ENCODE measurements at regions not wholly inside any gene's neighbourhood (a gene's known extent, or its start where the extent isn't known, plus 50 kb on each side); places are given as distances from the start of the nearest gene placed in this dataset.
A peak's percentile ranks its signal among the peaks of the same experiment; 100 is the strongest.
"Not testable (repeated sequence)": the region's sequence is repeated elsewhere in the genome, so short reads cannot be mapped to it uniquely, and the experiment has no call there.

DNA sequence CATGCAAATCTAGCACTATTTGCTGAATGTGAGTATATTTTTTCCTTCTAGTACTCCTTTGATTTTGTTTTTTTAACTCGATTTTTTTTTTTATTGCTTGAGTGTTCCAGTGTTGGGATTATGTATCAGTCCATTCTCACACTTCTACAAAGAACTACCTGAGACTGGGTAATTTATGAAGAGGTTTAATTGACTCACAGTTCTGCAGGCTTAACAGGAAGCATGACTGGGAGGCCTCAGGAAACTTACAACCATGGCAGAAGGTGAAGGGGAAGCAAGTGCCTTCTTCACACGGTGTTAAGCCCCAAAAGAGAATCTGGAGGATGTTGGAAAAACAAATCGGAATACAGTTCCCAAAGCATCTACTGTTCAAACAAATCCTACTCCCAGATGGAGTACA lies 69.1 kb downstream of the ZNF518B start:
- DNase-seq (ENCODE audit: low read depth, low spot score); in situ Hi-C loops (cut with HindIII; ENCODE audit: low pct_unique_long_range_greater_than_20kb, low sequenced_read_pairs): not testable (repeated sequence)

DNA sequence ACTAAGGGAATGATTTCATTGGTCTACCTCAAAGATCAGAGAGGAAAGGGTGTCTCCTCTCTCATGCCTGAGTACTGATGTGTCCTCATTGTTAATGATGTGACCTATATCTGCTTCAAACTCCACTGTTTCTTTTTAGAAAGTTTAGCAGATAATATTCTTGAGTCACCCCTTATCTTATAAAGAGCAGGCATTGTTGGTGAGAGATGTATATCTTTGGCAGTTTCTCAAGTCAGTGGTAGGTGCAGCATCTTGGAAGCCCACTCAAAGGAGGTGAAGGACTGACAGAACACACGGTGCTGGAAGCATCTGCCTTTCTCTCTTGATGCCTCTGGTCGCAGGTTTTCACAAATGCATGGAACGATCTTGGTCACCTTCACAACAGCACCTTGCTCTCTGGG lies 71.2 kb downstream of the ZNF518B start:
- no peak for DNase-seq (ENCODE audit: low read depth, low spot score)
- in situ Hi-C loops (cut with HindIII; ENCODE audit: low pct_unique_long_range_greater_than_20kb, low sequenced_read_pairs): no loop called here

DNA sequence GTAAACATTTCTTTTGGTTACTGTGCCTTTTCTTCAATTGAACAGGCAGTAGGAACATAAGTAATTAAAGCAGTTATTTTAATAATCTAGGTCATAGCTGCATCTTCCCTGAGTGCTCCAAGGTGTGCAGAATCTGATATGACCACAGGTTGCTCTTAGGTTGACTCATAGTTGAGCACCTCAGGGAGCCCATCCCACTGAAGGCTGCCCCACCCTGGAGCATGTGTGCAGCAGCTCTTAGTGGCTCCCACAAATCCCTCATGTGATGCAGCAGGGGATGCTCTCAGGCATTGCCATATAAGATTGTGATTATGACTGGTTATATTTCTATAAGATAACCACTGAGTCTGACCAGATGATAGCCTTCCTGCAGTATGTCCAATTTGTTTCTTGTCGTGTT lies 72.3 kb downstream of the ZNF518B start:
- in situ Hi-C loops (cut with HindIII; ENCODE audit: low pct_unique_long_range_greater_than_20kb, low sequenced_read_pairs): no loop called here
- no peak for DNase-seq (ENCODE audit: low read depth, low spot score)

DNA sequence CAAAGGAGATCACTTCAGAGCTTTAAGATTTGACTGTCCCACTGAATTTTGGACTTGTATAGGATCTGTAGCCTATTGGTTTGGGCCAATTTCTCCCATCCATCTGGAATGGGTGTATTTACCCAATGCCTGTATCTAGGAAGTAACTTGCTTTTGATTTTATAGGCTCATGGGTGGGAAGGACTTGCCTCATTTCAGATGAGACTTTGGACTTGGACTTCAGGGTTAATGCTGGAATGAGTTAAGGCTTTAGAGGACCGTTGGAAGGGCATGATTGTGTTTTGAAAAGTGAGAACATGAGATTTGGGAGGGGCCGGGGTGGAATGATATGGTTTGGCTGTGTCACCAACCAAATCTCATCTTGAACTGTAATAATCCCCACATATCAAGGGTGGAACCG lies 73.8 kb downstream of the ZNF518B start:
- in situ Hi-C loops (cut with HindIII; ENCODE audit: low pct_unique_long_range_greater_than_20kb, low sequenced_read_pairs): no loop called here

DNA sequence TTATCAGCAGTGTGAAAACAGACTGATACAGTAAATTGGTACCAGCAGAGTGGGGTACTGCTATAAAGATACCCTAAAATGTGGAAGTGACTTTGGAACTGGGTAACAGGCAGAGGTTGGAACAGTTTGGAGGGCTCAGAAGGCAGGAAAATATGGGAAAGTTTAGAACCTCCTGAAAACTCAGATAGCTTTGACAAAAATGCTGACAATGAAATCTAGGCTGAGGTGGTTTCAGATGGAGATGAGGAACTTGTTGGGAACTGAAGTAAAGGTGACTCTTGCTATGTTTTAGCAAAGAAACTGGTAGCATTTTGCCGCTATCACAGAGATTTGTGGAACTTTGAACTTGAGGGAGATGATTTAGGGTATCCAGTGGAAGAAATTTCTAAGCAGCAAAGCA lies 75.1 kb downstream of the ZNF518B start:
- DNase-seq (ENCODE audit: low read depth, low spot score); in situ Hi-C loops (cut with HindIII; ENCODE audit: low pct_unique_long_range_greater_than_20kb, low sequenced_read_pairs): not testable (repeated sequence)

More for the DNA sequence above, 73.8 kb downstream of the ZNF518B start:
- no peak for DNase-seq (ENCODE audit: low read depth, low spot score)

DNA sequence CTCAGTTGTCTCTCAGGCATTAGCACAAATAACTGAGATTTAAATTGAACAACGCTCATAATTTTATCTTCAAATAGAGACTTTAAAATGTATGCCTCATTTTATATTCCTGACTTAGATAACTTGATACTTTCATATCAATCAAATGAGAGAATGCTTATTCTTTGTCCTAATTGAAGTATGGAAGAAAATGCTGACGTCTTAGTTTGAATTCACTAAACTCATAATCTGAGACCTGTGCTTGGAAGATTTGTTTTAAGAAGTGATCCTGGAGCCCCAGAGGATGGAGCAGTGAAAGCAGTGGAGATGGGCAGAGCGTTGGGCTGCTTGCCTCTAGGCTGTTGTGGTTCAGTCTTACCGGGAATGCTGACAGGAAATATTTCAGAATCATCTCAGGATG lies 76.1 kb downstream of the ZNF518B start:
- in situ Hi-C loops (cut with HindIII; ENCODE audit: low pct_unique_long_range_greater_than_20kb, low sequenced_read_pairs): no loop called here

DNA sequence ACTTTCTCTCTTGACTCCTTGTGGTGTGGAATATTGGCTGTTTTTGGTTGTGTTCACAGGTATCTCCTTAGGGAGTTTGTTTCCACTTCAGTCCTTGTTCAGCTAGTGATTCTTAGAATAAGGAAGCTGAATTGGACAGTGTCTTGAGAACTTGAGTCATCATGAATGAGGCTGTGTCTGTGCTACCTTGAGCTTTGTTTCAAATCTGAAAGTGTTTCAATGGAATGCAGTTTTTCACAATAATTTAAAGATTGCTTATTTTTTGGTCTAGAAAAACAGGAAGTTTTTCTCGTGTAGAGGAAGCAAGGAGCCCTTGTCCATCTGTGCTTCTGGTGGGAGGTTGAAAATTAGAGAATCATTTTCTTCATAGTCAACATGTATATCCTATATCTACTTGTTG lies 76.5 kb downstream of the ZNF518B start:
- DNase-seq (ENCODE audit: low read depth, low spot score): peak; percentile 7
- in situ Hi-C loops (cut with HindIII; ENCODE audit: low pct_unique_long_range_greater_than_20kb, low sequenced_read_pairs): no loop called here

More for the DNA sequence above, 76.1 kb downstream of the ZNF518B start:
- DNase-seq (ENCODE audit: low read depth, low spot score): peak; percentile 4

DNA sequence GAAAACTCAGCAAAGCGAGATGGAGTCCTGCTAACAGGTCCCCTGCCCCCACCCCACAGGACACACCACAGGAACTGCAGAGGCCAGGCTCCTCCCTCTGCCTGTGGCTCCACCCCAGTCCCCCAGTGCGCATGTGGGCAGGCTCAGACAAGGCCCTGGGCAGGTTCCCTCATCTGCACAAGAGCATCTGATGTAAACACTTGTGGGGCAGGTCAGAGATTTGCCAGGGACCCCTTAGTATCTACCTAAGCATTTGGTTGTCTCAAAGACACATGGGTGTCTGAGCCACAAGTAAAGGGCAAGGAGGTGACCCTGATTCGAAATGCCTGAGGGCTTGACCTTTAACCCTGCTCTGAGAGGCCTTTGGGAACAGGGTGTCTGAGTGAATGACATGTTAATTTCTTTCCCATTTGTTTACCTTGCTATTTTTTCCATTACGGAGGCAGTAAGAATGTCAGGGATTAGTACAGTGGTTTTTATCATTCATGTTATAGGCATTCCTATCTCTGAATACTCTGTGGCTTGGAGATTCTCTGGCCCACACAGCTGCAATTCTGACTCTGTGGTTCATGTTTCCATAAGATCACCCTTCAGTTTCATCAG lies 85.3 kb downstream of the ZNF518B start:
- DNase-seq (ENCODE audit: low read depth, low spot score): no peak

DNA sequence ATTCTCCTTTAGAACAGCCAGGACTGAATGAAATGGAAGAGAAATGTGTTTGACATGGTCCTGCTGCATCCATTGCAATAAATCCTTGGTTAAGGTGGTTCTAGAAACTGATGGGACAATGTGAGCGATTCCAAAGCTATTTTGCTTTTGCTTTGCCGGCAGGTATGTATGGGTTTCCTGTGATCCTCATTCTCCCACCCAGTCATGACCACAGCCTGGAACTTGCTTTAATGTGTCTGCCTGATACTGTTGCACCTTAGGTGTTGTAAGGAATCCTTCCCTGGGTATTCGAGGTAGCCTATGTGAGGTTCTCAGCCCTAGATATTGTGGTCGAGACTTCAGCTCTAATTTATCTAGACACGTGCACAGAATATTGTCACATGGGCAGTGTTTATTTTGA lies 86.1 kb downstream of the ZNF518B start:
- in situ Hi-C loops (cut with HindIII; ENCODE audit: low pct_unique_long_range_greater_than_20kb, low sequenced_read_pairs): no loop called here
- DNase-seq (ENCODE audit: low read depth, low spot score): no peak

More for the DNA sequence above, 85.3 kb downstream of the ZNF518B start:
- in situ Hi-C loops (cut with HindIII; ENCODE audit: low pct_unique_long_range_greater_than_20kb, low sequenced_read_pairs): no loop called here

DNA sequence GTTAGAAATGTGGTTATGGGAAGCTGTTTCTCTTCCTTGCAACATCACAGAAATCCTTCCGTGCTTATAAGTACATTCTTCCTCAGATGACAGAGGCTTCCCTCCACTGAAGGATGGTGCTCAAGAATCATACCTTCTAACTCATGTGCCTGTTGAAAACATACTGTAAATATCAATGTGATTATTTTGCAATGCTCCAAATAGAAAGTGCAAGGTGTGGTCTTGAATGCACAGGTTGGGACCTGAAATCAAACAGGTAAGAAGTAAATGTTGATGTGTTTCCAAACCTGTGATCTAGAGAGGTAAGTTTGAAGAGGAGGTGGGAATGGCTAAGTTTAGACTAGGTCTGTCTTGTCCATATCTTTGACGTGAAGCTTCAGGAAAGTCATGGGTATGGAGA lies 87.7 kb downstream of the ZNF518B start:
- in situ Hi-C loops (cut with HindIII; ENCODE audit: low pct_unique_long_range_greater_than_20kb, low sequenced_read_pairs): no loop called here
- DNase-seq (ENCODE audit: low read depth, low spot score): no peak

DNA sequence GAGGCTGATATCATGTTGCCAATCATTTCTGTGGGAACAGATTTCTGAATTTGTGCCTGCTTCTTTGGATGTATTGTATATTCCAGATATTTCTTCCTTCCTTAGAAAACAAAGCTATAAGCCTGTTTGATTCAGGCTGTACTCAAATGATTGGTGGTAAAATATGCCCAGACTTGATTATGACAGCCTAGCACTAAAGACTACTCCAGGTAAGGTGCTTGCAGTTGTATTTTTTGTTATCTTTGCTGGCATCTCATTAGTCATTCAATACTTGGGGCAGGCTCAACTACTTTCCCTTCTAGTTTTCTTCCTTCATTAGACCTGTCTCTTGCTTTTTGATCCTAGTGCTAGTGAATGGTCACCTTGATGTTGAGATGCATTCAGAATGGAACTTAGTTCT lies 90.6 kb downstream of the ZNF518B start:
- no peak for DNase-seq (ENCODE audit: low read depth, low spot score)
- in situ Hi-C loops (cut with HindIII; ENCODE audit: low pct_unique_long_range_greater_than_20kb, low sequenced_read_pairs): no loop called here

DNA sequence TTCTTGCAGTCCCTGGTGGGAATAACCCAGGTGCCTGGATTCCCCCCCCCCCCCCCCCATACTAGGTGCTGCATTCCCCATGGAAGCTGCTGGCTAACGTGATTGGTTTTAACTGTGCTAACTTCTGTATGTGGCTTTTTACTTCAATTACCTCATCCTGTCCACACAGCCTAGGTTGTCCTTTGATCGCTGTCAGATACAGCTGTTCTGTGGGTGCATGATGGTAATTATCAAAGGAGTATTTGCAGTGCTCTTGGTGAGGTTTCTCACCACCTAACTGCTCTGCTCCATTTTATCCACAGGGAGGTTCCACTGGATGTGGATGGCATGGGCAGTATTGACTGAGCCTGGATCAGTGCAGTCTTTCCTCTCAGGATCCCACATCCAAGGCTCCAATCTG lies 93.0 kb downstream of the ZNF518B start:
- DNase-seq (ENCODE audit: low read depth, low spot score): no peak
- in situ Hi-C loops (cut with HindIII; ENCODE audit: low pct_unique_long_range_greater_than_20kb, low sequenced_read_pairs): no loop called here

DNA sequence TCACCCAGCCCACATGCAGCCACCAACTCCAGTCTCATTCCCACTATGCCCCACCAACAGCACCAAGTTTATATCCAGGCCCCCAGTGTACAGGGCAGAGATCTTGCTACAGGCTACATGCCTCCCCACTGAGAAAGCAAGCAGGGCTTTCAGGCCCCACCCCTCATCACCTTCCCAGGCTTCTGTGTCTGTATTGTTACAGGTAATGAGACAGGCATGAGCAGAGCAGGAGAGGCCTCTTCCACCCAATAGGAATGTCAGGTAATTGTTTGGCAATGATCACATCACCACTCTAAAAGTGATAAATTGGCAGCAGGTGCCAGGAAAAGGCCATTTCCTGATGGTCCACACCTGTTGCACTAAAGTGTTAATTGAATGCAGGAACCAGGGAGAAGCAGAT lies 102.5 kb downstream of the ZNF518B start:
- in situ Hi-C loops (cut with HindIII; ENCODE audit: low pct_unique_long_range_greater_than_20kb, low sequenced_read_pairs): no loop called here
- no peak for DNase-seq (ENCODE audit: low read depth, low spot score)

DNA sequence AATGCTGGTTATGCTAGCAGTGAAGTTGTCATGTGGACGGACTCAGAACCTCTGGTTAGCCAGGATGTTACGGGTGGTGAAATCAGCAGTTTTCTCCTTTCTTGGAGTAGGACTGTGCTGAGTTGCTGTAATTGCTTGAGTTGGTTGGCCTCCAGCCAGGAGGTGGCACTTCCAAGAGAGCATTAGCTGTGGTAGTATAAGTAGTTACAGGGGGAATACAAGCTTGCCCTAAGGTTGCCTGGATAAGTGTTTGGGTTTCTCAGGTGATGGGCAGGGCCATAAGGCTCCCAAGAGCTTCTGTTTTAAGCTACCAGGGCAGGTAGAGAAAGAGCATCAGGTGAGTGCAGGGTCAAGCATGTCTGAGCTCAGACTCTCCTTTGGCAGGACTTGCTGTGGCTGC lies 103.0 kb downstream of the ZNF518B start:
- in situ Hi-C loops (cut with HindIII; ENCODE audit: low pct_unique_long_range_greater_than_20kb, low sequenced_read_pairs): no loop called here
- no peak for DNase-seq (ENCODE audit: low read depth, low spot score)

DNA sequence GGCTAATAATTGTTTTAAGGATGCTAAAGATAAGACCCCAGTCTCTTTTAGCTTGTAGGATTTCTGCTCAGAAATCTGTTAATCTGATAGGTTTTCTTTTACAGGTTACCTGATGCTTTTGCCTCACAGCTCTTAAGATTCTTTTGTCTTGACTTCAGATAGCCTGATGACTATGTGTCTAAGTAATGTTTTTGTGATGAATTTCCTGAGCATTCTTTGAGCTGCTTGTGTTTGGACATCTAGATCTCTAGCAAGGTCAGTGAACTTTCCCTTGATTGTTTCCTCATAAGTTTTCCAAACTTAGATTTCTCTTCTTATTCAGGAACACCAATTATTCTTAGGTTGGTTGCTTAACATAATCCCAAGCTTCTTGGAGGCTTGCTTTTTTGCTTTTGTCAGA lies 104.1 kb downstream of the ZNF518B start:
- DNase-seq (ENCODE audit: low read depth, low spot score): no peak
- in situ Hi-C loops (cut with HindIII; ENCODE audit: low pct_unique_long_range_greater_than_20kb, low sequenced_read_pairs): no loop called here

DNA sequence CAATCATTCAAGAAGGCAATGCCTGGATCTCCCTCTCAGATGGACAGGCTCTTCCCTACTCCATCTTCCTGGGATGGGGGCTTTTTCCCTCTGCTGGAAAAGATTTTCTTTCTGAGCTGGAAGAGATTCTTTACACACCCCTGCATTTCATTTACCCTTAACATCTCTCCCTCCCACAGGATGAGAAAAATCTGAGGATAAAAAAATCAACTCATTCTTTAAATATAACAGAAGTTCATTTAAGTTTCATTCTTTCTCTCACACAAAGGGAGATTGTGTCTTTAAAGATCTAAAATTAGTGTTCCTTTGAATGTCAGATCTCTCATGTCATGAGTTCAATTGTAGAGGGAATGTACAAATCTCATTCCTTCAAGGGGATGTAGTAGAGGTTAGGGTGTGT lies 109.0 kb downstream of the ZNF518B start:
- DNase-seq (ENCODE audit: low read depth, low spot score): peak; percentile 46
- in situ Hi-C loops (cut with HindIII; ENCODE audit: low pct_unique_long_range_greater_than_20kb, low sequenced_read_pairs): no loop called here

DNA sequence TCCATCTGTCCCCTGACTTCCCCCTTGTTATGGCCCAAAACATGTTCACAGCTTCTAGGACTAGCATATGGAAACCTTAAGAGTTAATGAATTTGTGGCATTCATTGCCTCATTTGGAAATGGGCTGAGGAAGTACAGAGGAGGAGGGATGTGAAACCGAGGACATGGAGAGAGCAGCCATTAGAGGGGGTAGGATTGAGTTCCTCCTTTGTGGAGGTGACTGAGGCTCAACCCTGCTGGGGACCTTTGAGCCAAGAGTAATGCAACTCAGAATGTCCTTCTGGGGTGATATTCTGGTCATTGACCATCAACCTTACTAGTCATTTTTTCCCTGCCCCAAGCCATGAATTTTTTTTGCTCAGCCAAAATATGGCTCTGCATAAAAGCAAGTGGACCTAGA lies 109.4 kb downstream of the ZNF518B start:
- in situ Hi-C loops (cut with HindIII; ENCODE audit: low pct_unique_long_range_greater_than_20kb, low sequenced_read_pairs): no loop called here
- no peak for DNase-seq (ENCODE audit: low read depth, low spot score)

DNA sequence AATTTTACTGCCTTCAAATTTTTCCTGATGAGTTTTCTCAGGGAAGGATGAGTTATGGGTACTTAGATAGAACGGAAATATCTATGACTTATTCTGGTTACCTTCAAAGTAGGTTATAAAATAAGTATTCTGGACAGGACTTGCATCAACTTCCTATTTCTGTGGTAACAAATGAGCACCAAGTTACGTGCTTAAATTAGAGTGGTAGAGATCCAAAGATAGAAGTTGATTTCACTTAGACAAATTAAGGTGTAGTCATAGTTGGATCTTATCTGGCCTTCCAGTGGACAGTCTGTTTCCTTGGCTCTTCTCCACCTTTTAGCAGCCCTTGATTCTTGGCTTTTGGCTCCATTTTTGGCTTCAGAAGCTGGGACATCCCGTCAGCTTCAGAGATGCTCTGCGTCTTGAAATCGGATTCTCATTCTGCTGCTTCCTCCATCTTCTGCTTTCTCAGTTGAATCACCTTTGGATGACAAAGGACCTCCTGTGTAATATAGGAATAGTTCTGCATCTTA lies 109.9 kb downstream of the ZNF518B start:
- in situ Hi-C loops (cut with HindIII; ENCODE audit: low pct_unique_long_range_greater_than_20kb, low sequenced_read_pairs): no loop called here

DNA sequence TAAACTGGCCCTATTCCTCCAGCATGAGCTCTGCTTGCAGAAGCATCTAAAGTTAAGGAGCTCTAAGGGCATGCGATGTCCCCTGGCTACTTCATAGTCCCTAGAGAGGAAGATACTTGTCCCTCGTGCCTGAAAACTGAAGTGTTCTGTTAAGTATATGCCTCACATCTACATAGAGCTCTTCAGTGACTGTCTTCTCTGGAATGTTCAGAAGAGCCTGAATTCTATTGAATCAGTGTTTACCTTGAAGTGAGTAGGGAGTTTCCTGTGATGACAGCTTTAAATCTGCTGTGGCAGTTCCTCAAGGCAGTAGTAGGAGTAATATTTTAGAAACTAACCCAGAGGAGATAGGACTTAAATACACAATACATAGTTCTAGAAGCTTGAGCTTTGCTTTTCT lies 111.2 kb downstream of the ZNF518B start:
- in situ Hi-C loops (cut with HindIII; ENCODE audit: low pct_unique_long_range_greater_than_20kb, low sequenced_read_pairs): no loop called here
- DNase-seq (ENCODE audit: low read depth, low spot score): peak; percentile 1

More for the DNA sequence above, 109.9 kb downstream of the ZNF518B start:
- no peak for DNase-seq (ENCODE audit: low read depth, low spot score)

DNA sequence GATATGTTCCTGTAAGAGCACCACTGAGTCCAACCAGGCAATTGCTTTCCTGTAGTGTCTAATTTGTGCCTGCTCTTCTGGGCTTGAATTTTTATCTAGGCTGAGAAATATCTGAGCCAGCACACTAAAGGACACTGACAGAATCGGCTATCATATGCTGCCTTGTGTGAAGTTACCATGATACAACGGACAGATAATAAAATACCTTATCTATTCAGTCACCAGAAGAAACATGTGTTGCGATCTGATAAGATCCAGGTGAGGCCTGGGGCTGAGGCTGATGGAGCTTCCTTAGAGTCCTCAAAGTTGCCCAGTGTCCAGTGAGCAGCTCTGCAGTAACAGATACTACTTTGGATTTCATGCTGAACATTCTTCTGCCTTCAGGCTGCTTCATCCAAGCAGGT lies 111.8 kb downstream of the ZNF518B start:
- DNase-seq (ENCODE audit: low read depth, low spot score): no peak
- in situ Hi-C loops (cut with HindIII; ENCODE audit: low pct_unique_long_range_greater_than_20kb, low sequenced_read_pairs): no loop called here
